ENCODE measurements at regions not wholly inside any gene's neighbourhood (a gene's known extent, or its start where the extent isn't known, plus 50 kb on each side); places are given as distances from the start of the nearest gene placed in this dataset.

DNA sequence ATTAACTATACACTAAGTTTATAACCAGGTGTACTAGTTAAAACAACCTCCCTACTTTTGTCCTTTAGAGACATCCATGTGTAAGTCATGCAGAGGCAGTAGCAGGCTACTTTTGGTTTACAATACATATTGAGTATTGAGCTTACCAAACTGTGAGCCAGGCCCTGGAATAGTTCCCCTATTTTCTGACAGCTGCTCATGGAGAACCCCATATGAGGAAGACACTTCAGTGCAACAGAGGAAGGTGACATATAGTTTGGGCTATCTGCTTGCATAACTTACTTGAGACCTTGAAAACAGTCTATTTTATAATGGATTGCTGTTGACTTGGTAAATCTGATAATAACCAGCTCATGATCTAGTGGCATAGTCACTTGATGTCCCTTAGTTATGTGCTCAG lies 190.5 kb downstream of the SH3BGRL start:
- ATAC-seq: no peak
- POLR2A ChIA-PET: no interaction called here
- Histone ChIP-seq H3K4me3 (no peak overlapping the region), H3K36me3 (ENCODE audit: control insufficient read depth in 2 of 2, insufficient read depth in 2 of 2, low read length in 1 of 2) (no peaks in the 10 kb centered on the region), H3K9me3 (replicated peaks; ENCODE audit: control insufficient read depth, insufficient read depth, low read length) (no peaks in the 10 kb centered on the region), H3K9ac (ENCODE audit: control insufficient read depth, insufficient read depth, low read length) (no peak overlapping the region), H4K20me1 (ENCODE audit: control insufficient read depth, insufficient read depth) (no peaks in the 10 kb centered on the region), H2AFZ (ENCODE audit: control insufficient read depth, low read depth, low read length) (no peak overlapping the region), H3K27me3 (replicated peaks in 1 of 2; ENCODE audit: control insufficient read depth in 2 of 2, insufficient read depth in 2 of 2, low read length in 1 of 2) (no peaks in the 10 kb centered on the region), H3K27ac (ENCODE audit: control insufficient read depth, insufficient read depth) (no peak overlapping the region), H3K79me2 (ENCODE audit: control insufficient read depth, insufficient read depth, low read length) (no peaks in the 10 kb centered on the region), H3K4me2 (ENCODE audit: control insufficient read depth, insufficient read depth) (no peak overlapping the region), H3K4me1 (ENCODE audit: control insufficient read depth, insufficient read depth, low read length) (no peaks in the 10 kb centered on the region)
- TF ChIP-seq MYB (IDR thresholded peaks at IDR 0.05; ENCODE audit: borderline replicate concordance, low read depth, low read length) (no peak), SIN3A (IDR thresholded peaks at IDR 0.05; ENCODE audit: low read depth, low read length) (no peak), BCL11A (IDR thresholded peaks at IDR 0.05; ENCODE audit: low read depth, low read length) (no peak), KDM1A (IDR thresholded peaks at IDR 0.05; ENCODE audit: borderline replicate concordance) (no peak), JUND (IDR thresholded peaks at IDR 0.05; ENCODE audit: low read depth, low read length) (no peak)
- TF ChIP-seq, protein P1, sequence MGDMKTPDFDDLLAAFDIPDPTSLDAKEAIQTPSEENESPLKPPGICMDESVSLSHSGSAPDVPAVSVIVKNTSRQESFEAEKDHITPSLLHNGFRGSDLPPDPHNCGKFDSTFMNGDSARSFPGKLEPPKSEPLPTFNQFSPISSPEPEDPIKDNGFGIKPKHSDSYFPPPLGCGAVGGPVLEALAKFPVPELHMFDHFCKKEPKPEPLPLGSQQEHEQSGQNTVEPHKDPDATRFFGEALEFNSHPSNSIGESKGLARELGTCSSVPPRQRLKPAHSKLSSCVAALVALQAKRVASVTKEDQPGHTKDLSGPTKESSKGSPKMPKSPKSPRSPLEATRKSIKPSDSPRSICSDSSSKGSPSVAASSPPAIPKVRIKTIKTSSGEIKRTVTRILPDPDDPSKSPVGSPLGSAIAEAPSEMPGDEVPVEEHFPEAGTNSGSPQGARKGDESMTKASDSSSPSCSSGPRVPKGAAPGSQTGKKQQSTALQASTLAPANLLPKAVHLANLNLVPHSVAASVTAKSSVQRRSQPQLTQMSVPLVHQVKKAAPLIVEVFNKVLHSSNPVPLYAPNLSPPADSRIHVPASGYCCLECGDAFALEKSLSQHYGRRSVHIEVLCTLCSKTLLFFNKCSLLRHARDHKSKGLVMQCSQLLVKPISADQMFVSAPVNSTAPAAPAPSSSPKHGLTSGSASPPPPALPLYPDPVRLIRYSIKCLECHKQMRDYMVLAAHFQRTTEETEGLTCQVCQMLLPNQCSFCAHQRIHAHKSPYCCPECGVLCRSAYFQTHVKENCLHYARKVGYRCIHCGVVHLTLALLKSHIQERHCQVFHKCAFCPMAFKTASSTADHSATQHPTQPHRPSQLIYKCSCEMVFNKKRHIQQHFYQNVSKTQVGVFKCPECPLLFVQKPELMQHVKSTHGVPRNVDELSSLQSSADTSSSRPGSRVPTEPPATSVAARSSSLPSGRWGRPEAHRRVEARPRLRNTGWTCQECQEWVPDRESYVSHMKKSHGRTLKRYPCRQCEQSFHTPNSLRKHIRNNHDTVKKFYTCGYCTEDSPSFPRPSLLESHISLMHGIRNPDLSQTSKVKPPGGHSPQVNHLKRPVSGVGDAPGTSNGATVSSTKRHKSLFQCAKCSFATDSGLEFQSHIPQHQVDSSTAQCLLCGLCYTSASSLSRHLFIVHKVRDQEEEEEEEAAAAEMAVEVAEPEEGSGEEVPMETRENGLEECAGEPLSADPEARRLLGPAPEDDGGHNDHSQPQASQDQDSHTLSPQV (IDR thresholded peaks at IDR 0.05): no peak
- intact Hi-C loops (cut with micrococcal nuclease; ENCODE audit: unreplicated experiment): no loop called here
- SMC1A ChIA-PET (ENCODE audit: uncharacterized antibody, unreplicated experiment): no interaction called here
- in situ Hi-C loops (cut with MboI): no loop called here
- no TSS peak for BruUV-seq (replicated peaks)
- CTCF ChIA-PET: interaction anchor here (1.3 kb wide), 1 partner anchor 515 kb away, joined by 3 read pairs; no protein-coding TSS in a partner anchor
- no peak for FAIRE-seq
- RAD21 ChIA-PET (ENCODE audit: unreplicated experiment): no interaction called here
- DNase-seq (ENCODE audit: low read depth, low spot score): no peak
